Prostate gland (tissue), 2 donors: ENCODE measurements at regions not wholly inside any gene's neighbourhood (a gene's known extent, or its start where the extent isn't known, plus 50 kb on each side); places are given as distances from the start of the nearest gene placed in this dataset.
A peak's percentile ranks its signal among the peaks of the same experiment; 100 is the strongest.

ENCODE experiments used
- DNase-seq: peaks from one replicate; pipeline ENCODE4 v3.0.0-alpha.2; 2019; ENCODE audit warnings: low spot score
- H3K27ac ChIP-seq, 2 donors: fragments of 200-600 bp; sonication (generic); 2 replicates each; pipeline ENCODE4 v1.5.1; 2017 to 2019
- H3K27me3 ChIP-seq: fragments of 200-600 bp; sonication (generic); replicated peaks from 2 replicates; pipeline ENCODE4 v1.5.1; 2019; ENCODE audit not compliant: insufficient read depth
- H3K36me3 ChIP-seq, 2 donors: fragments of 200-600 bp; sonication (generic); 1 replicate in 1 of 2; 2 replicates in 1 of 2; pipeline versions ENCODE4 v1.5.1 to v1.8.1; 2017 to 2019
- H3K4me1 ChIP-seq: fragments of 200-600 bp; sonication (generic); replicated peaks from 2 replicates; pipeline ENCODE4 v1.5.1; 2019
- H3K4me3 ChIP-seq, 2 donors: fragments of 200-600 bp; sonication (generic); 2 replicates each; pipeline ENCODE4 v1.5.1; 2017 to 2019
- H3K9me3 ChIP-seq: fragments of 200-600 bp; sonication (generic); 2 replicates; pipeline ENCODE4 v1.5.1; 2017
- CTCF ChIP-seq, 4 experiments: fragments of 200-600 bp in 2 of 4; fragments of 450-650 bp in 2 of 4; sonication (generic) in 2 of 4; IDR thresholded peaks; 1 replicate in 3 of 4; 2 replicates in 1 of 4; pipeline ENCODE4 v1.5.1; 2016 to 2019; ENCODE audit warnings: antibody characterized with exemption in 4 of 4, mild to moderate bottlenecking in 2 of 4, moderate library complexity in 2 of 4
- POLR2A ChIP-seq: fragments of 450-650 bp; IDR thresholded peaks from one replicate; pipeline ENCODE4 v1.6.1; 2016; ENCODE audit warnings: antibody characterized with exemption, mild to moderate bottlenecking
- POLR2AphosphoS5 ChIP-seq: sonication (generic); formaldehyde crosslinking; IDR thresholded peaks from one replicate; pipeline ENCODE4 v1.6.1; 2017; ENCODE audit warnings: antibody characterized with exemption
- WGBS: methylation state at CpG from one replicate; pipeline ENCODE4 v1.1.5; 2018; 5-methylcytosine and 5-hydroxymethylcytosine counted together
- intact Hi-C: fragments of 100-400 bp; cut with DNase I; formaldehyde crosslinking; loops from one replicate; pipeline ENCODE4 v1.14.2; 2022

GRCh38 chr10:3573498-3573897 lies 211.5 kb downstream of the KLF6 start:
- H3K4me3 ChIP-seq, result no peak overlapping the region
- no peaks in the 10 kb centered on the region for H3K36me3 ChIP-seq
- no peaks in the 10 kb centered on the region for H3K4me1 ChIP-seq
- H3K27ac ChIP-seq, result no peak overlapping the region
- 76% methylated on average over 8 of the region's 8 CpGs for WGBS
- no peaks in the 10 kb centered on the region for H3K9me3 ChIP-seq
- no peak for TF ChIP-seq CTCF (IDR thresholded peaks at IDR 0.05)
- TF ChIP-seq POLR2A, result no peak
- no peak for TF ChIP-seq POLR2AphosphoS5
- DNase-seq, result no peak
- intact Hi-C loops, result no loop called here
- no peaks in the 10 kb centered on the region for H3K27me3 ChIP-seq

GRCh38 chr10:3571310-3571825 lies 213.6 kb downstream of the KLF6 start:
- no peak overlapping the region for H3K27ac ChIP-seq
- no peaks in the 10 kb centered on the region for H3K4me1 ChIP-seq
- H3K9me3 ChIP-seq, result no peaks in the 10 kb centered on the region
- H3K36me3 ChIP-seq, result no peaks in the 10 kb centered on the region
- TF ChIP-seq POLR2A, result no peak
- TF ChIP-seq CTCF (IDR thresholded peaks at IDR 0.05), result no peak
- no peak for TF ChIP-seq POLR2AphosphoS5
- intact Hi-C loops, result no loop called here
- WGBS, result 95% methylated on average over 14 of the region's 14 CpGs
- no peak for DNase-seq
- H3K27me3 ChIP-seq, result no peaks in the 10 kb centered on the region
- no peak overlapping the region for H3K4me3 ChIP-seq

GRCh38 chr10:3570855-3571266 lies 214.1 kb downstream of the KLF6 start:
- Histone ChIP-seq H3K27ac (no peak overlapping the region), H3K36me3 (no peaks in the 10 kb centered on the region), H3K4me3 (no peak overlapping the region), H3K4me1 (no peaks in the 10 kb centered on the region), H3K9me3 (no peaks in the 10 kb centered on the region), H3K27me3 (no peaks in the 10 kb centered on the region)
- 64% methylated on average over 9 of the region's 9 CpGs for WGBS
- intact Hi-C loops, result no loop called here
- TF ChIP-seq POLR2AphosphoS5, result no peak
- no peak for TF ChIP-seq POLR2A
- TF ChIP-seq CTCF (IDR thresholded peaks at IDR 0.05), result no peak
- DNase-seq, result no peak

GRCh38 chr10:3570131-3570729 lies 214.8 kb downstream of the KLF6 start:
- 88% methylated on average over 13 of the region's 13 CpGs for WGBS
- Histone ChIP-seq H3K9me3 (no peaks in the 10 kb centered on the region), H3K27ac (no peak overlapping the region), H3K4me3 (no peak overlapping the region), H3K36me3 (no peaks in the 10 kb centered on the region), H3K4me1 (no peaks in the 10 kb centered on the region), H3K27me3 (no peaks in the 10 kb centered on the region)
- TF ChIP-seq CTCF (IDR thresholded peaks at IDR 0.05), result no peak
- no peak for TF ChIP-seq POLR2A
- TF ChIP-seq POLR2AphosphoS5, result no peak
- DNase-seq, result no peak
- intact Hi-C loops, result no loop called here

GRCh38 chr10:3568983-3569382 lies 216.0 kb downstream of the KLF6 start:
- no peaks in the 10 kb centered on the region for H3K36me3 ChIP-seq
- WGBS, result 33% methylated on average over 3 of the region's 3 CpGs
- DNase-seq, result no peak
- H3K9me3 ChIP-seq, result no peaks in the 10 kb centered on the region
- H3K27me3 ChIP-seq, result no peaks in the 10 kb centered on the region
- no peak overlapping the region for H3K4me3 ChIP-seq
- no peaks in the 10 kb centered on the region for H3K4me1 ChIP-seq
- H3K27ac ChIP-seq, result no peak overlapping the region
- intact Hi-C loops, result no loop called here
- TF ChIP-seq POLR2AphosphoS5, result peak; percentile 37
- no peak for TF ChIP-seq CTCF (IDR thresholded peaks at IDR 0.05)
